MM.1S (cell line): ENCODE measurements at regions not wholly inside any gene's neighbourhood (a gene's known extent, or its start where the extent isn't known, plus 50 kb on each side); places are given as distances from the start of the nearest gene placed in this dataset.

Experiments
- DNase-seq: peaks from one replicate; pipeline ENCODE4 v3.0.0-alpha.2; 2015
- H2AFZ ChIP-seq: fragments of 300-600 bp; sonication (generic); 2 replicates; pipeline ENCODE4 v1.6.0; 2016; ENCODE audit warnings: antibody characterized with exemption, low read length
- H3F3A ChIP-seq: fragments of 300-600 bp; sonication (generic); 2 replicates; pipeline ENCODE4 v1.6.1; 2016; ENCODE audit warnings: mild to moderate bottlenecking, antibody characterized with exemption, low read length, moderate library complexity, mixed read lengths; ENCODE audit not compliant: insufficient read depth
- H3K27ac ChIP-seq: fragments of 300-600 bp; sonication (generic); 2 replicates; pipeline ENCODE4 v1.5.1; 2016; ENCODE audit warnings: mild to moderate bottlenecking, low read length
- H3K27me3 ChIP-seq: fragments of 300-600 bp; sonication (generic); replicated peaks from 2 replicates; pipeline ENCODE4 v1.6.0; 2016; ENCODE audit warnings: low read length; ENCODE audit not compliant: insufficient read depth
- H3K36me3 ChIP-seq: fragments of 300-600 bp; sonication (generic); replicated peaks from 2 replicates; pipeline ENCODE4 v1.6.1; 2016; ENCODE audit warnings: mild to moderate bottlenecking, low read length, mixed read lengths; ENCODE audit not compliant: insufficient read depth
- H3K4me1 ChIP-seq: fragments of 300-600 bp; sonication (generic); 2 replicates; pipeline ENCODE4 v1.6.1; 2016; ENCODE audit warnings: low read length, mixed read lengths
- H3K4me2 ChIP-seq: fragments of 300-600 bp; sonication (generic); 2 replicates; pipeline ENCODE4 v1.6.0; 2016; ENCODE audit warnings: low read depth, low read length
- H3K4me3 ChIP-seq: fragments of 300-600 bp; sonication (generic); 2 replicates; pipeline ENCODE4 v1.5.1; 2016; ENCODE audit warnings: low read length, mixed read lengths
- H3K79me2 ChIP-seq: fragments of 300-600 bp; sonication (generic); 2 replicates; pipeline ENCODE4 v1.6.1; 2016; ENCODE audit warnings: mixed run types, low read length, mixed read lengths
- H3K9ac ChIP-seq: fragments of 300-600 bp; sonication (generic); 2 replicates; pipeline ENCODE4 v1.6.1; 2016; ENCODE audit warnings: low read length, mixed read lengths
- H3K9me2 ChIP-seq: fragments of 300-600 bp; sonication (generic); replicated peaks from 2 replicates; pipeline ENCODE4 v1.6.1; 2016; ENCODE audit warnings: mild to moderate bottlenecking, low read length, mixed read lengths; ENCODE audit not compliant: insufficient read depth
- H3K9me3 ChIP-seq: fragments of 300-600 bp; sonication (generic); replicated peaks from 2 replicates; pipeline ENCODE4 v1.6.1; 2016; ENCODE audit warnings: mild to moderate bottlenecking, low read length, mixed read lengths; ENCODE audit not compliant: insufficient read depth
- H4K20me1 ChIP-seq: fragments of 300-600 bp; sonication (generic); 2 replicates; pipeline ENCODE4 v1.6.1; 2016; ENCODE audit warnings: mild to moderate bottlenecking, low read length, moderate library complexity, mixed read lengths; ENCODE audit not compliant: insufficient read depth
- EZH2 ChIP-seq: fragments of 300-600 bp; sonication (generic); optimal IDR thresholded peaks from 2 replicates; pipeline ENCODE3; 2017; ENCODE audit warnings: low read depth, mild to moderate bottlenecking, antibody characterized with exemption, low read length, mixed read lengths
- EZH2phosphoT487 ChIP-seq: fragments of 300-600 bp; sonication (generic); IDR thresholded peaks from 2 replicates; pipeline ENCODE4 v1.6.1; 2018; ENCODE audit warnings: antibody characterized with exemption, low read length
- TF ChIP-seq, protein P1 (sequence below): fragments of 300-600 bp; sonication (generic); IDR thresholded peaks from 2 replicates; pipeline ENCODE4 v1.5.1; 2016; ENCODE audit warnings: antibody characterized with exemption, low read length, mixed read lengths

DNA sequence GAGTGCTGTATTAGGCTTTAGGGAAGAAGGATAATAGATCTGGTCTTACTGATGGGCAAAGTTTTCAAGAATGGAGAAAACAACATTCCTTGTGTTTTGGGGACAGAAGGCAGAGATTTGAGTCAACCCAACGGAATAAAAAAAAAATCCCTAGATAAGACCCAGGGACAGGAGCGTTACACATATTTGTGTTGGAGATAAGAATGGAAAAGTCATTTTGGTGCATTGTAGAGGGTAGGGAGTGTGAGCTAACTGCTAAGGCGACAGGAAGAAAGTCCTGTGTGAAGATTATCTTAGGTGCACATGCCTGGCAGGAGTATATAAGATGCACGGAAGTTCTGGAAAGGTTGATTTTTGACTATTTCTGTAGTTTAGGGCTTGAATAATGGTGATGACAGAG, 450.3 kb upstream of the ARGLU1 start:
- no peak for DNase-seq
- Histone ChIP-seq H3K79me2 (no peaks in the 10 kb centered on the region), H3K9me2 (no peaks in the 10 kb centered on the region), H3K4me1 (no peaks in the 10 kb centered on the region), H4K20me1 (no peaks in the 10 kb centered on the region), H3K4me2 (no peak overlapping the region), H3K9ac (no peak overlapping the region), H2AFZ (no peak overlapping the region), H3K27ac (no peak overlapping the region), H3K36me3 (no peaks in the 10 kb centered on the region), H3K27me3 (no peaks in the 10 kb centered on the region), H3K4me3 (no peak overlapping the region), H3K9me3 (no peaks in the 10 kb centered on the region), H3F3A (no peaks in the 10 kb centered on the region)
- TF ChIP-seq EZH2phosphoT487: no peak
- no peak for TF ChIP-seq EZH2
- TF ChIP-seq, protein P1, sequence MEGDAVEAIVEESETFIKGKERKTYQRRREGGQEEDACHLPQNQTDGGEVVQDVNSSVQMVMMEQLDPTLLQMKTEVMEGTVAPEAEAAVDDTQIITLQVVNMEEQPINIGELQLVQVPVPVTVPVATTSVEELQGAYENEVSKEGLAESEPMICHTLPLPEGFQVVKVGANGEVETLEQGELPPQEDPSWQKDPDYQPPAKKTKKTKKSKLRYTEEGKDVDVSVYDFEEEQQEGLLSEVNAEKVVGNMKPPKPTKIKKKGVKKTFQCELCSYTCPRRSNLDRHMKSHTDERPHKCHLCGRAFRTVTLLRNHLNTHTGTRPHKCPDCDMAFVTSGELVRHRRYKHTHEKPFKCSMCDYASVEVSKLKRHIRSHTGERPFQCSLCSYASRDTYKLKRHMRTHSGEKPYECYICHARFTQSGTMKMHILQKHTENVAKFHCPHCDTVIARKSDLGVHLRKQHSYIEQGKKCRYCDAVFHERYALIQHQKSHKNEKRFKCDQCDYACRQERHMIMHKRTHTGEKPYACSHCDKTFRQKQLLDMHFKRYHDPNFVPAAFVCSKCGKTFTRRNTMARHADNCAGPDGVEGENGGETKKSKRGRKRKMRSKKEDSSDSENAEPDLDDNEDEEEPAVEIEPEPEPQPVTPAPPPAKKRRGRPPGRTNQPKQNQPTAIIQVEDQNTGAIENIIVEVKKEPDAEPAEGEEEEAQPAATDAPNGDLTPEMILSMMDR: no peak

- H3K27me3 ChIP-seq: no peaks in the 10 kb centered on the region
- H3K9me2 ChIP-seq: no peaks in the 10 kb centered on the region
- TF ChIP-seq, protein P1: no peak
- H3K79me2 ChIP-seq: no peaks in the 10 kb centered on the region
- H3K9me3 ChIP-seq: no peaks in the 10 kb centered on the region
- no peak for DNase-seq
- no peak overlapping the region for H2AFZ ChIP-seq
- no peak overlapping the region for H3K4me3 ChIP-seq
- H3K27ac ChIP-seq: no peak overlapping the region
- no peaks in the 10 kb centered on the region for H4K20me1 ChIP-seq
- no peaks in the 10 kb centered on the region for H3K4me1 ChIP-seq
- H3K9ac ChIP-seq: no peak overlapping the region
- H3F3A ChIP-seq: no peaks in the 10 kb centered on the region
- H3K36me3 ChIP-seq: no peaks in the 10 kb centered on the region
- H3K4me2 ChIP-seq: no peak overlapping the region
Observed at GRCh38 chr13:107006661-107007060, 438.7 kb upstream of the ARGLU1 start.

- Histone ChIP-seq H3K27me3 (no peaks in the 10 kb centered on the region), H3K4me1 (no peaks in the 10 kb centered on the region), H3K9me3 (no peaks in the 10 kb centered on the region), H3F3A (no peaks in the 10 kb centered on the region), H3K4me3 (no peak overlapping the region), H4K20me1 (no peaks in the 10 kb centered on the region), H3K4me2 (no peak overlapping the region), H3K9me2 (no peaks in the 10 kb centered on the region), H3K79me2 (no peaks in the 10 kb centered on the region), H3K9ac (no peak overlapping the region), H3K27ac (no peak overlapping the region), H3K36me3 (no peaks in the 10 kb centered on the region), H2AFZ (no peak overlapping the region)
- no peak for DNase-seq
- TF ChIP-seq EZH2 (no peak), EZH2phosphoT487 (no peak)
Observed at GRCh38 chr13:107005577-107005976, 437.6 kb upstream of the ARGLU1 start.

DNA sequence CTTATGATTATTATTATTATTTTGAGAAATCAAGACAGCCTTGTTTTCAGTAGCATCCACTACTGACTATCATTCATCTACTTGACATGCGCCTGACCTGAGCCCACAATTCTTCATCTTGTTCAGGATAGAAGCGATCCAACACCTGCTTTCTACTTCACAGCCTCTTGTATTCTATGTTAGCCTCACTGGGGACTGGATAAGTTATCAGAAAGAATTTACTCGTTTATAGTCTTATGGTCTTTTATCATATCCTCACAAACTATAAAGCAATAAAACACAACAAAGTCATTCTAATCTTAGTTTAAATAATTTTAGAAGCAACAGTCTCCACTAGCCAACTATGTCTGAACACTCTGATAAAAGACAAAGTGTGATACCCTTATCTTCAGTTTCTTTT, 436.0 kb upstream of the ARGLU1 start:
- H3K4me2 ChIP-seq: no peak overlapping the region
- no peak overlapping the region for H3K9ac ChIP-seq
- TF ChIP-seq EZH2phosphoT487 (no peak), EZH2 (no peak)
- TF ChIP-seq, protein P1: no peak
- no peak for DNase-seq
- no peak overlapping the region for H2AFZ ChIP-seq
- no peaks in the 10 kb centered on the region for H3K9me3 ChIP-seq
- no peak overlapping the region for H3K4me3 ChIP-seq
- H4K20me1 ChIP-seq: no peaks in the 10 kb centered on the region
- H3K4me1 ChIP-seq: no peaks in the 10 kb centered on the region
- H3K79me2 ChIP-seq: no peaks in the 10 kb centered on the region
- no peaks in the 10 kb centered on the region for H3K27me3 ChIP-seq
- no peaks in the 10 kb centered on the region for H3K36me3 ChIP-seq
- no peaks in the 10 kb centered on the region for H3F3A ChIP-seq
- no peaks in the 10 kb centered on the region for H3K9me2 ChIP-seq
- H3K27ac ChIP-seq: no peak overlapping the region
